Dendritic cell treated with granulocyte-macrophage colony-stimulating factor and Interleukin-4, amounts not matched to agents 40 ng/mL and 50 ng/mL, for 4 days (primary cell): ENCODE measurements at regions not wholly inside any gene's neighbourhood (a gene's known extent, or its start where the extent isn't known, plus 50 kb on each side); places are given as distances from the start of the nearest gene placed in this dataset.

Source experiments
- H3K27ac Mint-ChIP-seq: one replicate; pipeline ENCODE4 v1.8.0; 2022; ENCODE audit warnings: mild to moderate bottlenecking, mixed read lengths
- H3K27me3 Mint-ChIP-seq: one replicate; pipeline ENCODE4 v1.8.0; 2022; ENCODE audit warnings: mild to moderate bottlenecking, mixed read lengths
- H3K36me3 Mint-ChIP-seq: one replicate; pipeline ENCODE4 v1.8.0; 2022; ENCODE audit warnings: low read depth, mixed read lengths
- H3K4me1 Mint-ChIP-seq: one replicate; pipeline ENCODE4 v1.8.0; 2022; ENCODE audit warnings: low read depth, mixed read lengths
- H3K4me3 Mint-ChIP-seq: one replicate; pipeline ENCODE4 v1.8.0; 2022; ENCODE audit warnings: mild to moderate bottlenecking, moderate library complexity, mixed read lengths
- H3K9me3 Mint-ChIP-seq: one replicate; pipeline ENCODE4 v1.8.0; 2022; ENCODE audit warnings: mixed read lengths
- intact Hi-C: fragments of 100-400 bp; cut with micrococcal nuclease; formaldehyde crosslinking; loops from one replicate; pipeline ENCODE4 v1.15.0; 2022

DNA sequence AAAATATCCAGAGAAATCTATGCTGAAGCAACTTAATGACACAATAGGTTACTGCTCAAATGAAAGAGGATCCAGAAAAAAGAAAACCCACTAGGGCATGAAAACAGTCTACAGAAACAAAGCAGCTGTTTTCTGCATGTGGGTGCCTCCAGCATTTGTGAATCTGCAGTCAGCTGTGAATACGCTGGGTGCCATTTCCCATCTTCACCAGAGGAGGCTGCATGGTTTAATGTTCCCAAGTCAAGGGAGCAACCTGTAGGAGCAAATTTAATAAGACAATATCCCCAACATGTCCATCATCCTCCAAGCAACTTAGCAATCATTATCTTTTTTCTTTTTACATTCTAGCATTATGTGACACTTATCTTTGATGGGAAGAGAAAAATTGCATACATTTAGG, 396.6 kb downstream of the BRINP2 start:
- no peak overlapping the region for H3K27ac Mint-ChIP-seq
- intact Hi-C loops: no loop called here
- no peaks in the 10 kb centered on the region for H3K4me1 Mint-ChIP-seq
- peaks cover 10% of the 10 kb centered on the region for H3K9me3 Mint-ChIP-seq
- no peaks in the 10 kb centered on the region for H3K36me3 Mint-ChIP-seq
- H3K27me3 Mint-ChIP-seq: no peaks in the 10 kb centered on the region
- no peak overlapping the region for H3K4me3 Mint-ChIP-seq

DNA sequence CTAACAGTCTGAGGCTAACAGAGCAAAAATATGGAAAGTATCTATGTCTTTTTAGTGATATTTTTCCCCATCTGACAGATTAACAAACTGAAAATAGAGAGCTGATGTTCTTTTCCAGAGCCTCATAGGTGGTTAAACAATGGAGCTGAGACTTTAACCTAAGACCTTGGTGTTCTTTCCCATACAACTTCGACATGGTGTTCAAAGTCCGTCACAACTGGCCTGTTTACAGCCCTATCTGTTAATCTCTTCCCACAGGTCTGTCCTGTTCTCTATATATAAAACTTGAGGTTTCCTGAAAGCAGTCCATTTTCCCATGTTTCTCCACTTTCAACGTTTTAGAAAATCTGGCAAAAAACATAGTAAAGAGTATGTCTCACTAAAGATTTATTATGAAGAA, 395.7 kb downstream of the BRINP2 start:
- H3K27me3 Mint-ChIP-seq: no peaks in the 10 kb centered on the region
- intact Hi-C loops: no loop called here
- H3K4me1 Mint-ChIP-seq: no peaks in the 10 kb centered on the region
- no peaks in the 10 kb centered on the region for H3K36me3 Mint-ChIP-seq
- H3K9me3 Mint-ChIP-seq: peaks cover 19% of the 10 kb centered on the region
- H3K4me3 Mint-ChIP-seq: no peak overlapping the region
- H3K27ac Mint-ChIP-seq: no peak overlapping the region

DNA sequence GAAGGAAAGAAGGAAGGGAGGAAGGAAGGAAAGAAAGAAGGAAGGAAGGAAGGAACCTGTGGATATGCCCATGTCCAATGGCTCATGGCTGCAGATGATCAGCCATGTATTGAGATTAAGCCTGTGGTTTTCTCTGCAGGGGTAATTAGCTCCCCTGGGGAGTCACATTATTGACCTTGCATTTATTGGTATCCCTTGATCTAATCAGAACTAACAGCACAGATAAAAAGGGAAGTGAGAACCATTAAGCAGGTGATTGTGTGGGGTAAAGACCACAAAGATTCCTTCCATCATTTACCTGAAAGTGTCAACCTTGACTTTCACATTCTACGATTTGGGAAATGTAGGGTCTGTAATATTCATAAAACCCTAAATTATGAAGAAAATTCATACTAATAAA, 390.7 kb downstream of the BRINP2 start:
- peaks cover 50% of the 10 kb centered on the region for H3K9me3 Mint-ChIP-seq
- no peaks in the 10 kb centered on the region for H3K4me1 Mint-ChIP-seq
- H3K4me3 Mint-ChIP-seq: no peak overlapping the region
- intact Hi-C loops: no loop called here
- H3K27me3 Mint-ChIP-seq: no peaks in the 10 kb centered on the region
- no peak overlapping the region for H3K27ac Mint-ChIP-seq
- no peaks in the 10 kb centered on the region for H3K36me3 Mint-ChIP-seq

DNA sequence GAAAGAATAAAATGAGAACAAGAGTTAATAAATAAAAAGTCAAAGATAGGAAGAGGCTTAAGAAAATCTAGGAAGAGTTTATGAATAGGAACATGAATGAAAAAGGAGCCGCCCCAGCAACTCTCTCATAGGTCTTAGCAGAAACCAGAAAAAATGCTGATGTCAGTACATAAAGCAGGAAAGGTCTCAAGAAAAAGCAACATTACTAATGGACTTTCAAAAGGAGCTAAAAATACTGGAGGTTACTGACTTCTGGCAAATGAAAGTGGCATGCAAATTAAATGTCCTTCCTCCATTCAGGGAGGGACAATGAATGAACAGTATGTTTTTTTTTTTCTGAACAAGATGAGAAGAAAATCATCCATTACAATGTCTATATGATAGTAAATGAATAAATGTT, 387.6 kb downstream of the BRINP2 start:
- intact Hi-C loops: no loop called here
- Mint-ChIP-seq H3K4me3 (no peak overlapping the region), H3K36me3 (no peaks in the 10 kb centered on the region), H3K9me3 (peaks cover 64% of the 10 kb centered on the region), H3K27ac (no peak overlapping the region), H3K27me3 (no peaks in the 10 kb centered on the region), H3K4me1 (no peaks in the 10 kb centered on the region)

DNA sequence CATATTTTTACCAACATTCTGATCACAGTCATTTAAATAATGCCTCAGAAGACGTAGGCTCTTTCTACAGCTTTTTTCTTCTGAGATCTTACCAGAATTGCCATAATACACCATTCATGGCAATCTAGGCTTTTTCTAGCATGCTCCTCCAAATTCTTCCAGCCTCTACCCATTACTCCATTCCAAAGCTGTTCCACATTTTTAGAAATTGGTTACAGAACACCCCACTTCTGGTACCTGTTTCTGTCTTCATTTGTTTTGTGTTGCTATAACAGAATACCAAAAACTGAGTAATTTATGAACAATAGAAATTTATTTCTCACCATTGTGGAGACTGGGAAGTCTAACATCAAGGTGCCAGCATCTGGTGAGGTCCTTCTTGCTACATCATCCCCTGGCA, 385.4 kb downstream of the BRINP2 start:
- Mint-ChIP-seq H3K27ac (no peak overlapping the region), H3K27me3 (no peaks in the 10 kb centered on the region), H3K4me3 (no peak overlapping the region), H3K9me3 (peaks cover 46% of the 10 kb centered on the region), H3K36me3 (no peaks in the 10 kb centered on the region), H3K4me1 (no peaks in the 10 kb centered on the region)
- intact Hi-C loops: no loop called here

DNA sequence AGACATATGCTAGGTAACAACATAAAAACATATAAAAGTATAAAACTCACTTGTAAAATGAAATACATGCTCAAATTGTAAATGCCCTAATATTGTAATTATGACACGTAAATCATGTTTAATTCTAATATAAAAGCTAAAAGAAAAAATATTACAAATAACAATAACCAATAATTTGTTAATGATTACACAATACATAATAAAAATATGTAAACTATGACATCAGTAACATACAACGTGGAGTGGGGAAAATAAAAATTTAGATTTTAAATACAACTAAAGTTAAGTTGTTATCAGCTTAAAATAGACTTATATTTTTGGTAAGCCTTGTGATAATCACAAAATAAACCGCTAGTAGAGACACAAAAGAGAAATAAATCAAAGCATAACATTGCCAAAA, 376.4 kb downstream of the BRINP2 start:
- Mint-ChIP-seq H3K27me3 (no peaks in the 10 kb centered on the region), H3K4me1 (no peaks in the 10 kb centered on the region), H3K36me3 (no peaks in the 10 kb centered on the region), H3K27ac (no peak overlapping the region), H3K4me3 (no peak overlapping the region), H3K9me3 (peaks cover 14% of the 10 kb centered on the region)
- intact Hi-C loops: no loop called here

DNA sequence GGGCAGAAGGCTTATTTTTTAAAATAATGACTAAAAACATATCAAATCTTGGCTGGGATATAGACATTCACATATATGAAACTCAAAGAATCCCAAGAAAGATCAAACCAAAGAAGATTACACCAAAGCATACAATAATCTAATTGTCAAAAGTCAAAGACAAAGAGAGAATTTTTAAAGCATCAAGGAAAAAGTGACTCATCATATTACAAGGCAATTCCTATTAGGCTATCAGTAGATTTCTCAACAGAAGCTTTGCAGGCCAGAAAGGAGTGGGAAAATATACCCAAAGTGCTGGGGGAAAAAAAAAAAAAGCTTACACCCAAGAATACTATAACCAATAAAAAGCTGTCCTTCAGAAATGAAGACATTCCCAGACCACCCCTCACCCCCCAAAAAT, 375.6 kb downstream of the BRINP2 start:
- H3K9me3 Mint-ChIP-seq: peaks cover 18% of the 10 kb centered on the region
- no peak overlapping the region for H3K4me3 Mint-ChIP-seq
- H3K4me1 Mint-ChIP-seq: no peaks in the 10 kb centered on the region
- no peak overlapping the region for H3K27ac Mint-ChIP-seq
- H3K36me3 Mint-ChIP-seq: no peaks in the 10 kb centered on the region
- intact Hi-C loops: no loop called here
- no peaks in the 10 kb centered on the region for H3K27me3 Mint-ChIP-seq

DNA sequence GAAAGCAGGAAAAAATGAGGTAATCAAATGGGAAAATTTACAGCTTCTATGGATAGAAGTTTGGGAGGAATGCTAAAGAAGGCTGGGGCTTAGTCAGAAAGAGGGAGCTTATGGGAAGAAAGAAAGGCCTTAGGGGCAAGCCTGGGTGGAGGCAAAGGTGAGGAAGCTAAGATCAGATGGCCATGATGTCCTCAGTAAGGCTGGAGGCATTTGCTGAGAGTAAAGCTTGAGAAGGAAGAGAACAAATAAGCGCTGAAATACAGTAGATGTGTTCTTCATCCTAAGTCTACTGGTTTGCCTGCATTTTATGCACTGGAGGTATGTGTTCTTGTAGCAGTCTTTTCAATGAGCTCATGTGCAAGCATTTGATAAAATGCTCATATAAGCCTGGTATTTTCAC, 355.4 kb downstream of the BRINP2 start:
- H3K27me3 Mint-ChIP-seq: no peaks in the 10 kb centered on the region
- intact Hi-C loops: no loop called here
- no peak overlapping the region for H3K27ac Mint-ChIP-seq
- no peaks in the 10 kb centered on the region for H3K4me1 Mint-ChIP-seq
- H3K9me3 Mint-ChIP-seq: peaks cover 13% of the 10 kb centered on the region
- H3K36me3 Mint-ChIP-seq: no peaks in the 10 kb centered on the region
- H3K4me3 Mint-ChIP-seq: no peak overlapping the region

DNA sequence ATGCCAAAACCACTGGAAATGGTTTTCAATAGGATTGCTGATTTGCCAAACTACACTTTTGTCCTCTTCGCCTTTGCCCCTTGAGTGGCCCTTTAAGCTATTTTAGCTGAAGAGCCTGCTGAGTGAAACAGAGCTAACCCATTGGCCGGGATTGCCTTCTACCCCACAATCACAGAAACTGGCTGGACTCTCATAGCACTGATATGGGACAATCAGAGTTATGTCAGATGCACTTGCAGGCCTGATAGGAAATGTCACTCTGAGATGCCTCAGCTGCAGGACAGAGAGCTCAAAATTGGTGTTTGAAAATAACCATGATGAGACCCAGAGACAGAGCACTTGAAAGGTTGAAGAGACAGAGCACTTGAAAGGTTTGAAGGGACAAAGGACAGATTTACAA, 354.4 kb downstream of the BRINP2 start:
- H3K27ac Mint-ChIP-seq: no peak overlapping the region
- H3K4me3 Mint-ChIP-seq: no peak overlapping the region
- H3K27me3 Mint-ChIP-seq: no peaks in the 10 kb centered on the region
- H3K4me1 Mint-ChIP-seq: no peaks in the 10 kb centered on the region
- intact Hi-C loops: no loop called here
- peaks cover 13% of the 10 kb centered on the region for H3K9me3 Mint-ChIP-seq
- H3K36me3 Mint-ChIP-seq: no peaks in the 10 kb centered on the region

DNA sequence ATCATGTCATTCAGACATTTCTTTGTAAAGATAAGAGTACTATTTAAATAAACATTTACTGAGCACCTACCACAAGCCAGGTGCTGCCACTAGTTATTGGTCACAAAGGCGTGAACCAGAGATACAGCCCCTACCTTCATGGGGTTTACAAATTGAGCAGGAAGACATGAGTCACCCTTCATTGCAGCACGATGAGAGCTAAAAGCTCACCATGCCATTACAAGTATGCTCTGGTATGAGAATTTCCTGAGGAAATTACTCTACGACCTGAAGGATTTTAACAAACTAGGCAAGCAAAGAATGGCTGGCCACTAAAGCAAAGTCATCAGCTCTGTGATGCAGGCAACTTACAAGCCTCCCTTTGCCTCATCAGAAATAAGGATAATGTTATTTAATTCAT, 346.8 kb downstream of the BRINP2 start:
- intact Hi-C loops: no loop called here
- H3K36me3 Mint-ChIP-seq: no peaks in the 10 kb centered on the region
- H3K4me1 Mint-ChIP-seq: no peaks in the 10 kb centered on the region
- no peaks in the 10 kb centered on the region for H3K27me3 Mint-ChIP-seq
- H3K9me3 Mint-ChIP-seq: peaks cover 20% of the 10 kb centered on the region
- no peak overlapping the region for H3K27ac Mint-ChIP-seq
- H3K4me3 Mint-ChIP-seq: no peak overlapping the region

DNA sequence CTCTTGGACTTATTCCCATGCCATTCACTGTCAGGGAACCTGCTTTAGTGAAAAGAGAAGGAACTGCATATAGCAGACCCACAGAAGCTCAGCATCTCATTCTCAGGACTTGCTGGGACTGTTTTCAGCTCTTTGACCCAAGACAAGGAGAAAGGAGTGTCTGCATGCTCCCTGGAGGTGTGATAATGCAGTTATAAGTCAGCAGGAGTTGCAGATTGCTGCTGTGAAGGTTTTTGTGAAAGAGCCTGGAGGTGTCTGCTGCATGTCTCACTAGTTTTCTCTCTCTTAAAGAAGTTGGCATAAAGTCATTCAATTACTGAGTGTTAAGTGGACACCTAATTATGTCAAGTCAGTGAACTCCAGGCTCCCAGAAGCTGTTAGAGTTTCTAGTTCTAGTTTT, 343.4 kb downstream of the BRINP2 start:
- intact Hi-C loops: no loop called here
- no peaks in the 10 kb centered on the region for H3K27me3 Mint-ChIP-seq
- no peak overlapping the region for H3K4me3 Mint-ChIP-seq
- H3K27ac Mint-ChIP-seq: no peak overlapping the region
- H3K36me3 Mint-ChIP-seq: no peaks in the 10 kb centered on the region
- no peaks in the 10 kb centered on the region for H3K4me1 Mint-ChIP-seq
- peaks cover 28% of the 10 kb centered on the region for H3K9me3 Mint-ChIP-seq

DNA sequence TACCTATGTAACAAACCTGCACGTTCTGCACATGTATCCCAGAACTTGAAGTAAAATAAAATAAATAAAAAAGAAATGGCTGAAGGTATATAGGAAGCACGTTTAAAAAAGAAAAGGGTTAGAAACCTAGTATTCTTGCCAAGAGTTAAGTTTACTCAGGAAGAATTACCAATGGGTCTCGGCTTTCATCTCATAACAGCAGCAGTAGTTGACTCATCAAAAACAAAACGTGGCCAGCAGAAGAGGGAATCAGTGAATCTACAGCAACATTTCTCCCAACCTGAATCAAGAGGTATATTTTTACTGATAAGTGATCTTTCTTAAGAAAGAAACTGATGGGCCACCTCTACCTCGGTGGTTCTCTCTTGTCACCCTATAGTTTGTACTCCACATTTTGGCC, 340.3 kb downstream of the BRINP2 start:
- H3K36me3 Mint-ChIP-seq: no peaks in the 10 kb centered on the region
- intact Hi-C loops: no loop called here
- H3K9me3 Mint-ChIP-seq: peaks cover 56% of the 10 kb centered on the region
- no peak overlapping the region for H3K27ac Mint-ChIP-seq
- H3K4me3 Mint-ChIP-seq: no peak overlapping the region
- H3K4me1 Mint-ChIP-seq: no peaks in the 10 kb centered on the region
- no peaks in the 10 kb centered on the region for H3K27me3 Mint-ChIP-seq

DNA sequence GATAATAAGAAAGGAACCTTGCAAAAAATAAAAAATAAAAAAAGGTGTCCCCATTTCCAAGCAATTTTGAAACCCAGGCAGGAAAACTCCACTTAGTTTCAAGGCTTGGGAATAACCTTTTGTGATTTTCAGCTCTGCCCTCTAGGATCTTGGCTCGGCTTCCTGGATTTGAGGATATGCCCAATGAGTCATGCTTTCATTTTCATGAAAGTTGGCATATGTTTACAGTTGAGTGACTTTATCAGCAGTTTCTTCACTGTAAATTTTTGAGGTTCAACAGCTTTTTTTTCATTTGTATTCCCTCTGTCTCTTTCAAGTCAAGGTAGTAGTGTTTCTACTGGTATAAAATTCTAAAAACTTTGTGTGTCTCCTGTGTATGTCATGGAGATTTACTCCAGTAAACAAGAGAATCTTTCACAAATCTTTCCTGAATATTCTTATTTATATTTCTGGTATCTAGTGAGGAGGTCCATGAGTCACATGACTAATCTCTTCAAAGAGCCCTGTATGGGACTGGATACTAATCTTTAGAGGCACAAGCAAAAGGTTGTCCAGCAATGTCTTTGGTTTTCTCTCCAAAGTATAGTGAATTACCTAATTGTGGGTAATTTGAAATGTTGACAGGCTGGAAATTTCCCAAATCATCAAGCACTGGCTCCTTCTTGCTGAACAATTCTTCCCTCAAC, 335.3 kb downstream of the BRINP2 start:
- Mint-ChIP-seq H3K27ac (no peak overlapping the region), H3K27me3 (no peaks in the 10 kb centered on the region), H3K4me3 (no peak overlapping the region), H3K9me3 (peaks cover 40% of the 10 kb centered on the region), H3K36me3 (no peaks in the 10 kb centered on the region), H3K4me1 (no peaks in the 10 kb centered on the region)
- intact Hi-C loops: no loop called here

DNA sequence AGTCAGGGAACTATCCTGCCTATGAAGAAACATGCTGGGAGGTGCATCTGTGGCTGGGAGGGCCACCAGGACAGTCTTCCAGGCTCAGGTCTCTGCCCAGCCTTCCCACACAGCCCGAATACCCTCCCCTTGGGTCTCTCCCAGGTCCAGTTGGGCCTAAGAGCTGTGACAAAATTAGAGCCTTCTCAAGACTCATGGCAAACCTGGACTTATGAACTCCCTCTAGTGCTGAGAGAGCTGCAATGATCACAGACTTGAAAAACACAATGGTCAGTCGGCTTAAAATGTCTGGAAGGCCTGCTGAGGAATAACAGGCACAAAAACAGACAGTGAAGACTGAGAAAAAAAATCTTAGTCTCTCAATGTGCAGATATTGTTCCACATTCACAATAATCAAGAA, 325.1 kb downstream of the BRINP2 start:
- no peaks in the 10 kb centered on the region for H3K36me3 Mint-ChIP-seq
- intact Hi-C loops: no loop called here
- no peak overlapping the region for H3K4me3 Mint-ChIP-seq
- H3K27me3 Mint-ChIP-seq: no peaks in the 10 kb centered on the region
- peaks cover 18% of the 10 kb centered on the region for H3K9me3 Mint-ChIP-seq
- no peaks in the 10 kb centered on the region for H3K4me1 Mint-ChIP-seq
- H3K27ac Mint-ChIP-seq: no peak overlapping the region

DNA sequence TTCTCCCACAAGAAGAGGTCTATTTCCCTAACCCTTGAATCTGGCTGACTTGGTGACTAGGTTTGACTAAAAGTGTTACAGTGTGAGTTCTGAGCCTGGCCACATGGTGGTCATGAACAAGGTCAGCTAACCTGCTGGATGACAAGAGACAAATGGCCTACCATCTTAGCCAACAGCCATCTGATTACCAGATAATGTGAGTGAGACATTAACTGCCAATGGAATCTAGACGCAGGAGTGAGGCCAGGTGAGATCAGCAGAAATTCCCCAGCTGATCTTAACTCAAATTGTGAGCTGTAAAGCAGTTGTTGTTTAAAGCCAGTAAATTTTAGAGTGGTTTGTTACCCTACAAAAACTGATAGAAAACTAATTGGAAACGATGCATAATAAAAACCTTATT, 320.0 kb downstream of the BRINP2 start:
- H3K9me3 Mint-ChIP-seq: no peaks in the 10 kb centered on the region
- H3K4me1 Mint-ChIP-seq: no peaks in the 10 kb centered on the region
- no peaks in the 10 kb centered on the region for H3K36me3 Mint-ChIP-seq
- H3K4me3 Mint-ChIP-seq: no peak overlapping the region
- intact Hi-C loops: no loop called here
- H3K27me3 Mint-ChIP-seq: no peaks in the 10 kb centered on the region
- no peak overlapping the region for H3K27ac Mint-ChIP-seq
